Left cardiac atrium (tissue), 4 donors: ENCODE measurements at regions not wholly inside any gene's neighbourhood (a gene's known extent, or its start where the extent isn't known, plus 50 kb on each side); places are given as distances from the start of the nearest gene placed in this dataset.
"Not testable (repeated sequence)": the region's sequence is repeated elsewhere in the genome, so short reads cannot be mapped to it uniquely, and the experiment has no call there.

Experiments used
- ATAC-seq, 2 donors: fragments of 200-7000 bp; cut with Tn5 transposase; one replicate each; pipeline ENCODE4 v1.9.1; 2020; ENCODE audit warnings: mild to moderate bottlenecking in 2 of 2, moderate library complexity in 2 of 2
- DNase-seq: peaks from one replicate; pipeline ENCODE4 v3.0.0-alpha.2; 2020
- intact Hi-C, 2 donors: fragments of 100-400 bp; cut with DNase I; formaldehyde crosslinking; loops; one replicate each; pipeline versions ENCODE4 v1.14.1 to v1.15.1; 2022 to 2023
- donor health status: DM: no; HTN: yes; CAD: no.
- donor health status: DM: no; HTN: yes; CAD: no; lungs with severe emphysema.
- donor health status: DM: yes; HTN: yes; CAD: no.
- donor health status: Dilated cardiomyopathy.

DNA sequence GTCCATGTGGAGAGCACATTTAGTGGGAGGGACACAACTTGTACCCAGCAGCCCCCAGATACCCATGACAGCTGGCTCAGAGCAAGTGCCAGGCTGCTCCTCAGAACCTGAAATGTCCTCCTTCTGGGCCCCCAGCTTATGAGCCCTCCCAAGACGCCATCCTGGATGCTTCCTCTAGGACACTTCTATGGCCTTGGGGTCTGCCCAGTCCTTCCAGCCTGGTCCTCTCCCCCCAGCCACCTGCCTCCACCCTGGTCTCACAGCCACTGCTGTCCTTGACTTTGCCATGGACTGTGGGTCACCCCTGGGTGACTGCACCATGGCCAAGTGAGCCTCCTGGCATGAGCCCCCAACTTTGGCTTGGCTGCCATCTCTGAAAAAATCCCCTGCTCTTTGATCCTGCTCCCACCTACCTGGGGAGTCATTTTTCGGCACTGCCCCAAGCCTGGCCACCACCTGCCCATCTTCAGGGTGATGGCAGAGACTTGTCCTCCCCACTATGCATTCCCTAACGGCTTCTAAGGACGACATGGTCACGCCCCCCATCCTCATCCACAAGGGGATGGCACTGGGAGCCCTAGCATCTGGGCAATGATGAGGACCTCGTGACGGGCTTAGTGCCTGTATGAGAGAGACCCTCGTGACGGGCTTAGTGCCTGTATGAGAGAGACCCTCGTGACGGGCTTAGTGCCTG, 323.7 kb downstream of the TMEM121 start:
- no peak for ATAC-seq
- intact Hi-C loops: no loop called here

DNA sequence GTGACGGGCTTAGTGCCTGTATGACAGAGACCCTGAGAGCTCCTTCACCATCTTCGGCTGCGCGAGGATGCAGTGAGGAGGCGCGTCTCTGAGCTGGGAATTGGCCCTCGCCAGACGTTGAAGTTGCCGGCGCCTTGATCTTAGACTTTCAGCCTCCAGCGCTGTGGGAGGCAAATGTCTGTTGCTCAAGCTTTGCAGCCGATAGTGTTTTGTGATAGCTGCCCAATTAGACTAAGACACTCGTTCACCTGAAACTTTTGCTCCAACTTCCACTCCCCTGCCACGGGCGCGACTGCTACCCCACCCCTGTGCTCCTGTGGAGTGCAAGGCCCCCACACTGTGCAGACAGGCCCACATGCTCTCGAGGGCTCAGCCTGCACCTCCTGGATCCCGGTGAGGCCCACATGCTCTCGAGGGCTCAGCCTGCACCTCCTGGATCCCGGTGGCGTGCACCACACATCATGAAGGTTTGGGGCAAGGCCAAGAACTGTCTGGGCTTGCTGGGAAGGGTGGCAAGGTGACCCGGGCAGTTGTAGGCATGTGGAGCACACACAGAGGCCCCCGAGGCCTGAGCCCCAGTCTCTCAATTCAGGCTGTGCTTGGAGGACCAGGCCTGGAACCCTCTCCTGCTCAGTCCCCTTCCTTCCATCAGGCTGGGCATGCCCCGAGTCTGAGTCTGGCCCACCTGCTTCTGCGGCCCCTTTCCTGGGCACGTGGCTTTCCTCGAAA, 324.6 kb downstream of the TMEM121 start:
- no peak for ATAC-seq
- DNase-seq: no peak
- intact Hi-C loops: no loop called here

More for the DNA sequence above, 323.7 kb downstream of the TMEM121 start:
- DNase-seq: no peak

GRCh38 chr14:105851716-105852377, 325.5 kb downstream of the TMEM121 start:
- intact Hi-C loops: no loop called here
- DNase-seq: no peak

GRCh38 chr14:105852378-105853088, 326.1 kb downstream of the TMEM121 start:
- intact Hi-C loops: no loop called here
- ATAC-seq (no peak), DNase-seq (peak; percentile 11)

More at GRCh38 chr14:105851716-105852377, 325.5 kb downstream of the TMEM121 start:
- no peak for ATAC-seq

GRCh38 chr14:105853089-105853906, 326.9 kb downstream of the TMEM121 start:
- no peak for ATAC-seq
- peak; percentile 13 for DNase-seq
- intact Hi-C loops: no loop called here

DNA sequence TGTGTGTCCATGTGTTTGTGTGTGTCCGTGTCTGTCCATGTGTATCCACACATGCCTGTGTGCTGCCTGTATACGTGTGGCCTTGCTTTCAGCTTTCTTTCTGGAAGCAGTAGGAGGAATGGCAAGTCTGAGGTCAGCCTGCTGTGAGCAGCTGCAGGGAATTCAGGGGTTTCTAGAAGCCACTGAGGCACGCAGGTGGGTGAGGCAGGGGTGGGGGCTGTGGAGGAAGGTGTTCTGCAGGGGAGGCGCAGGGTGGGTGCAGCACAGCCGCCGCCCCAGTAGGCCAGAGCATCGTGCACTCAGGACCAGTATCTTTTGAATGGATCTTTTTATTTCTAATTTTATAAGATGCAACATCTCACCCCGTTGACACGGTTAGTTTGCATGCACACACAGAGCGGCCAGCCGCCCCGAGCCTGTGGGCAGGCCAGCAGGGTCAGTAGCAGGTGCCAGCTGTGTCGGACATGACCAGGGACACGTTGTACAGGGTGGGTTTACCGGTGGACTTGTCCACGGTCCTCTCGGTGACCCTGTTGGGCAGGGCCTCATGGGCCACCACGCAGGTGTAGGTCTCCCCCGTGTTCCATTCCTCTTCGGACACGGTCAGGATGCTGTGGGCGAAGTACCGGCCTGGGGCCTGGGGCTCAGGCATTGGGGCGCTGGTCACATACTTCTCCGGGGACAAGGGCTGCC, 327.7 kb downstream of the TMEM121 start:
- DNase-seq (no peak), ATAC-seq (no peak)
- intact Hi-C loops: no loop called here

DNA sequence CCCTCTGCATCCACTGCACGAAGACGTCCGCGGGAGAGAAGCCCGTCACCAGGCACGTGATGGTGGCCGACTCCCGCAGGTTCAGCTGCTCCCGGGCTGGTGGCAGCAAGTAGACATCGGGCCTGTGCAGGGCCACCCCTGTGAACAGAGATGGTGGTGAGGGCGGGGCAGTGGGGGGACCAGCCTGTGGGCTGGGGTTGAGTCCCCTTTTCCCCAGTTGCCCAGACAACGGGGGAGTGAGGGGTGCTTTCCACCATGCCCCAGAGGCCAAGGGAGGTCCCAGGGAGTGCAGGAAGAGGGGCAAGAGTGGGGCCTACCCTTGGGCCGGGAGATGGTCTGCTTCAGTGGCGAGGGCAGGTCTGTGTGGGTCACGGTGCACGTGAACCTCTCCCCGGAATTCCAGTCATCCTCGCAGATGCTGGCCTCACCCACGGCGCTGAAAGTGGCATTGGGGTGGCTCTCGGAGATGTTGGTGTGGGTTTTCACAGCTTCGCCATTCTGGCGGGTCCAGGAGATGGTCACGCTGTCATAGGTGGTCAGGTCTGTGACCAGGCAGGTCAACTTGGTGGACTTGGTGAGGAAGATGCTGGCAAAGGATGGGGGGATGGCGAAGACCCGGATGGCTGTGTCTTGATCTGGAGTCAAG, 328.3 kb downstream of the TMEM121 start:
- DNase-seq (peak; percentile 10), ATAC-seq (no peak)
- intact Hi-C loops: no loop called here

DNA sequence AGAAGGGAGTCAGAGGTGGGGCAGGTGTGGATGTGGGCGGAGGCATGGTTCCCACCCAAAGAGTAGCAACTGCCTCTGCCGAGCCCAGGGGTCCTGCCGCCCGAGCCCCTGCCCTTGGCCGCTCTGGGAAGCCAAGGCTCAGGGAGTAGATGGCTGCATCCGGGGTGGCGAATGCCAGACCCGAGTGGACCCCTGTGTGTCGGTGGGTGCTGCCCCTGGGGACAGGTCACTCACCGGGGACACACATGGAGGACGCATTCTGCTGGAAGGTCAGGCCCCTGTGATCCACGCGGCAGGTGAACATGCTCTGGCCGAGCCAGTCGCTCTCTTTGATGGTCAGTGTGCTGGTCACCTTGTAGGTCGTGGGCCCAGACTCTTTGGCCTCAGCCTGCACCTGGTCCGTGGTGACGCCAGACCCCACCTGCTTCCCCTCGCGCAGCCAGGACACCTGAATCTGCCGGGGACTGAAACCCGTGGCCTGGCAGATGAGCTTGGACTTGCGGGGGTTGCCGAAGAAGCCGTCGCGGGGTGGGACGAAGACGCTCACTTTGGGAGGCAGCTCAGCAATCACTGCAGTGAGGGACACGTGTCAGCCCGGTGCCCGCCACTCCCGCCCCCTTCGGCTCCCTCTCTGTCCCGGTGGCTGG, 329.0 kb downstream of the TMEM121 start:
- DNase-seq (peak; percentile 14), ATAC-seq (no peak)
- intact Hi-C loops: no loop called here

GRCh38 chr14:105855893-105856675, 329.7 kb downstream of the TMEM121 start:
- intact Hi-C loops: no loop called here
- peak; percentile 11 for DNase-seq
- no peak for ATAC-seq

- intact Hi-C loops: no loop called here
- ATAC-seq (no peak), DNase-seq (no peak)
These were observed 330.4 kb downstream of the TMEM121 start for GRCh38 chr14:105856676-105857219.

DNA sequence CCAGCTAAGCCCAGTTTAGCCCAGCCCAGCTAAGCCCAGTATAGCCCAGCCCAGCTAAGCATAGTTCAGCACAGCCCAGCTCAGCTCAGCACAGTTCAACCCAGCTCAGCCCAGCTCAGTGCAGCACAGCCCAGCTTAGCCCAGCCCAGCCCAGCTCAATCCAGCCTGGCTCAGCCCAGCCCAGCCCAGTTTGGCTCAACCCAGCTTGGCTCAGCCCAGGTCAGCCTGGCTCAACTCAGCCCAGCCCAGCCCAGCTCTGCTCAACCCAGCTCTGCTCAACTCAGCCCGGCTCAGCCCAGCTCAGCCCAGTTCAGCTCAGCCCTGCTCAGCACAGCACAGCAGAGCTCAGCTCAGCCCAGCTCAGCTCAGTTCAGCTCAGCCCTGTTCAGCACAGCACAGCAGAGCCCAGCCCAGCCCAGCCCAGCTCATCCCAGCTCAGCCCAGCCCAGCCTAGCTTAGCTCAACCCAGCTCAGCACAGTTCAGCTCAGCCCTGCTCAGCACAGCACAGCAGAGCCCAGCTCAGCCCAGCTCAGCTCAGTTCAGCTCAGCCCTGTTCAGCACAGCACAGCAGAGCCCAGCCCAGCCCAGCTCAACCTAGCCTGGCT, 330.9 kb downstream of the TMEM121 start:
- intact Hi-C loops: no loop called here
- ATAC-seq (no peak), DNase-seq (peak; percentile 10)

- intact Hi-C loops: no loop called here
- ATAC-seq: peak in 1 of 2 donors; percentile 28
- peak; percentile 16 for DNase-seq
These were observed 331.7 kb downstream of the TMEM121 start for GRCh38 chr14:105857826-105858675.

DNA sequence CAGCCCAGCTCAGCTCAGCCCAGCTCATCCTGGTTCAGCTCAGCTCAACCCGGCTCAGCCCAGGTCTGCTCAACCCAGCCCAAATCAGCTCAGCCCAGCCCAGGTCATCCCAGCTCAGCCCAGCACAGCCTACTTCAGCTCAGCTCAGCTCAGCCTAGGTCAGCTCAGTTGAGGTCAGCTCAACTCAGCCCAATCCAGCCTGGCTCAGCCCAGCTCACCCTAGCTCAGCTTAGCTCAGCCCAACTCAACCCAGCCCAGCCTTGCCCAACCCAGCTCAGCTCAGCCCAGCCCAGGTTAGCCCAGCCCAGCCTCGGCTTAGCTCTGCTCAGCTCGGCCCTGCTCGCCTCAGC, 332.3 kb downstream of the TMEM121 start:
- no peak for ATAC-seq
- DNase-seq: peak; percentile 9
- intact Hi-C loops: no loop called here

DNA sequence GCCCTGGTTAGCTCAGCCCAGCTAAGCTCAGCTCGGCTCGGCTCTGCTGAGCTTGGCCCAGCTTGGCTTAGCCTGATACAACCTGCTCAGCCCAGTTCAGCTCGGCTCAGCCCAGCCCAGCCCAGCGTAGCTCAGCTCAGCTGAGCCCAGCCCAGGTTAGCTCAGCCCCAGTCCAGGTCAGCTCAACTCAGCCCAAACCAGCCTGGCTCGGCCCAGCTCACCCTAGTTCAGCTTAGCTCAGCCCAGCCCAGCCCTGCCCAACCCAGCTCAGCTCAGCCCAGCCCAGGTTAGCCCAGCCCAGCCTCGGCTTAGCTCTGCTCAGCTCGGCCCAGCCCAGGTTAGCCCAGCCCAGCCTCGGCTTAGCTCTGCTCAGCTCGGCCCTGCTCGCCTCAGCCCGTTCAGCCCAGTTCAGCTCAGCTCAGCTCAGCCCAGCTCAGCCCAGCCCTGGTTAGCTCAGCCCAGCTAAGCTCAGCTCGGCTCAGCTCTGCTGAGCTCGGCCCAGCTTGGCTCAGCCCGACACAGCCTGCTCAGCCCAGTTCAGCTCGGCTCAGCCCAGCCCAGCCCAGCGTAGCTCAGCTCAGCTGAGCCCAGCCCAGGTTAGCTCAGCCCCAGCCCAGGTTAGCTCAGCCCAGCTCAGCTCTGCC, 332.8 kb downstream of the TMEM121 start:
- ATAC-seq, intact Hi-C loops: not testable (repeated sequence)
- peak; percentile 12 for DNase-seq
